ENCODE measurements at regions not wholly inside any gene's neighbourhood (a gene's known extent, or its start where the extent isn't known, plus 50 kb on each side); places are given as distances from the start of the nearest gene placed in this dataset.

DNA sequence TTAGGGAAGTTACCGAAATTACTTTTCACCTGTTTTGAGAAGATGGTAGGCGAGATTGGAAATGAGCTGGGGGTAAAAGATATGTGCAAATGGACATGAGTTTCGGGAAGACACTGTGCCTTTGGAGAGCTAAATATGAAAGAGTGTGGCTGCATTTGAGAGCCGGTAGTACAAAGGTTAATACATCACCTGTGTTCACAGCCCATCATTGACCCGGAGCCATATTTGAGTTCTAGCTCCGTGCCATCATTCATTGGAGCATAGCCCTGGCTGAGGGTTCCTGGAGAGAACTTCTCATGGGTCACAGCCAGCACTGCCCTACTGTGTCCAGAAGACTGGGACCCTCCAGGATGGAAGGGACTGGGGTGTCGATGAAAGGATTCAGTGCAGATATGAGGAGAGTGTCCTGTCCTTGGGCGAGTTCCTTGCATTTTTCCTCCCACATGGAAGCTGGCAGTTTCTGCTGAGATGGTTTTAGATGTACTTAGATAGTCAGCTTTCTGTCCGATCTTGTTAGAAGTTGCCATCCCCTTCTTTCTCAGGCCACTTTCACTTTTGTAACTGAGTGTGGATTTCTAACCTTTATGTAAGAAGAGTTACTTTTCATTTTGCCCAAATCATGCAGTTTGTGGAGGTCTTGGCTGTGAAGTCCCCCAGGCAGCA is 138.8 kb downstream of the JCAD start:
- H3K27ac ChIP-seq (ENCODE audit: low read depth in 2 of 2, low read length in 1 of 2) = no peak overlapping the region
- peak overlapping the region; percentile 28; the same call in 1 of the 2 replicates for H3K4me2 ChIP-seq
- H3K36me3 ChIP-seq (replicated peaks in 1 of 2; ENCODE audit: control insufficient read depth in 1 of 2, insufficient read depth in 2 of 2, low read length in 1 of 2) = no peaks in the 10 kb centered on the region
- no peaks in the 10 kb centered on the region for H4K20me1 ChIP-seq (ENCODE audit: insufficient read depth)
- no peaks in the 10 kb centered on the region for H3K9me2 ChIP-seq
- WGBS (ENCODE audit: low lambda C conversion rate) = 81% methylated on average over 8 of the region's 9 CpGs
- ChIA-PET POLR2A (no interaction called here), CTCF (interaction anchor here (0.7 to 1.5 kb wide), 2 partner anchors 77 to 403 kb away, joined by 3 to 5 read pairs; no protein-coding TSS in a partner anchor)
- H3F3A ChIP-seq (replicated peaks; ENCODE audit: insufficient read depth) = no peaks in the 10 kb centered on the region
- no peak overlapping the region for H3K9ac ChIP-seq
- no peak for TF ChIP-seq TEAD4 (IDR thresholded peaks at IDR 0.05; ENCODE audit: borderline replicate concordance, insufficient read depth)
- TF ChIP-seq ELF1 (IDR thresholded peaks at IDR 0.05) = no peak
- TF ChIP-seq, protein P1, sequence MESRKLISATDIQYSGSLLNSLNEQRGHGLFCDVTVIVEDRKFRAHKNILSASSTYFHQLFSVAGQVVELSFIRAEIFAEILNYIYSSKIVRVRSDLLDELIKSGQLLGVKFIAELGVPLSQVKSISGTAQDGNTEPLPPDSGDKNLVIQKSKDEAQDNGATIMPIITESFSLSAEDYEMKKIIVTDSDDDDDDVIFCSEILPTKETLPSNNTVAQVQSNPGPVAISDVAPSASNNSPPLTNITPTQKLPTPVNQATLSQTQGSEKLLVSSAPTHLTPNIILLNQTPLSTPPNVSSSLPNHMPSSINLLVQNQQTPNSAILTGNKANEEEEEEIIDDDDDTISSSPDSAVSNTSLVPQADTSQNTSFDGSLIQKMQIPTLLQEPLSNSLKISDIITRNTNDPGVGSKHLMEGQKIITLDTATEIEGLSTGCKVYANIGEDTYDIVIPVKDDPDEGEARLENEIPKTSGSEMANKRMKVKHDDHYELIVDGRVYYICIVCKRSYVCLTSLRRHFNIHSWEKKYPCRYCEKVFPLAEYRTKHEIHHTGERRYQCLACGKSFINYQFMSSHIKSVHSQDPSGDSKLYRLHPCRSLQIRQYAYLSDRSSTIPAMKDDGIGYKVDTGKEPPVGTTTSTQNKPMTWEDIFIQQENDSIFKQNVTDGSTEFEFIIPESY (IDR thresholded peaks at IDR 0.05; ENCODE audit: borderline replicate concordance, low read depth) = no peak
- TF ChIP-seq, protein P2, sequence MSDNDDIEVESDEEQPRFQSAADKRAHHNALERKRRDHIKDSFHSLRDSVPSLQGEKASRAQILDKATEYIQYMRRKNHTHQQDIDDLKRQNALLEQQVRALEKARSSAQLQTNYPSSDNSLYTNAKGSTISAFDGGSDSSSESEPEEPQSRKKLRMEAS (IDR thresholded peaks at IDR 0.05; ENCODE audit: low read depth) = no peak
- H3K4me3 ChIP-seq (ENCODE audit: low read depth in 2 of 2, low read length in 1 of 2) = no peak overlapping the region
- DNase-seq = no peak
- H3K9me3 ChIP-seq = no peaks in the 10 kb centered on the region
- H2AFZ ChIP-seq (ENCODE audit: low read depth) = no peak overlapping the region
- no peaks in the 10 kb centered on the region for H3K79me2 ChIP-seq (ENCODE audit: insufficient read depth)
- H3K4me1 ChIP-seq (ENCODE audit: control insufficient read depth in 1 of 2, insufficient read depth in 2 of 2, low read depth in 1 of 2, low read length in 1 of 2) = no peaks in the 10 kb centered on the region
- H3K27me3 ChIP-seq (ENCODE audit: insufficient read depth) = no peaks in the 10 kb centered on the region

- ChIA-PET POLR2A (no interaction called here), CTCF (no interaction called here)
- Histone ChIP-seq H3K27ac (ENCODE audit: low read depth in 2 of 2, low read length in 1 of 2) (no peak overlapping the region), H3K4me2 (no peak overlapping the region), H2AFZ (ENCODE audit: low read depth) (no peak overlapping the region), H3K79me2 (ENCODE audit: insufficient read depth) (no peaks in the 10 kb centered on the region), H3K4me1 (ENCODE audit: control insufficient read depth in 1 of 2, insufficient read depth in 2 of 2, low read depth in 1 of 2, low read length in 1 of 2) (no peaks in the 10 kb centered on the region), H3K9ac (no peak overlapping the region), H3K27me3 (ENCODE audit: insufficient read depth) (no peaks in the 10 kb centered on the region), H4K20me1 (ENCODE audit: insufficient read depth) (no peaks in the 10 kb centered on the region), H3F3A (replicated peaks; ENCODE audit: insufficient read depth) (no peaks in the 10 kb centered on the region), H3K4me3 (ENCODE audit: low read depth in 2 of 2, low read length in 1 of 2) (no peak overlapping the region), H3K9me3 (no peaks in the 10 kb centered on the region), H3K36me3 (replicated peaks in 1 of 2; ENCODE audit: control insufficient read depth in 1 of 2, insufficient read depth in 2 of 2, low read length in 1 of 2) (no peaks in the 10 kb centered on the region), H3K9me2 (no peaks in the 10 kb centered on the region)
- DNase-seq = no peak
- no peak for TF ChIP-seq SMC3 (IDR thresholded peaks at IDR 0.05; ENCODE audit: low read depth, low read length)
- TF ChIP-seq RFX5 (IDR thresholded peaks at IDR 0.05; ENCODE audit: low read length) = no peak
- no peak for TF ChIP-seq ELF1 (IDR thresholded peaks at IDR 0.05)
- TF ChIP-seq TAF1 (IDR thresholded peaks at IDR 0.05; ENCODE audit: borderline replicate concordance, low read depth, low read length) = no peak
- 0% methylated on average over 1 of the region's 3 CpGs for WGBS (ENCODE audit: low lambda C conversion rate)
These were observed 140.6 kb downstream of the JCAD start for GRCh38 chr10:29918623-29919400.

DNA sequence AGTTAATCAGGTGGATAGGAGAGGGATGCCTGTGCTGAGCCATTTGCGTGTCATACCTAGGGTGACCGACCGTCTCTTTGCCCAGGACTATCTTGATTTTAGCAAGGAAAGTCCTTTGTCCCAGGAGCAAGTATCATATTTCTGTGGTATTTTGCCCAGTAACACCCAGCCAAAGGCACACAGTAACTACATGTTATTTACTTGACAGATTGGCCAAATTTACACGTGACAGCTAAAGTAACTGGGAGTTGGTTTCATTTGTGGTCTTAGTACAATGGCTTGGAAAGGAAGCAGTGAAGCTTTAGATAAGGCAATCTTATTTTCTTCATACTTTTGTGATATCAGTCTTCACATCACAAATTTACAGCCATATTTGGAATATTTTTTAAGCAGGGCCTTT is 142.1 kb downstream of the JCAD start:
- WGBS (ENCODE audit: low lambda C conversion rate) = 94% methylated on average over 4 of the region's 4 CpGs
- Histone ChIP-seq H3K9ac (no peak overlapping the region), H3K27me3 (ENCODE audit: insufficient read depth) (no peaks in the 10 kb centered on the region), H3F3A (replicated peaks; ENCODE audit: insufficient read depth) (no peaks in the 10 kb centered on the region), H3K36me3 (replicated peaks in 1 of 2; ENCODE audit: control insufficient read depth in 1 of 2, insufficient read depth in 2 of 2, low read length in 1 of 2) (no peaks in the 10 kb centered on the region), H2AFZ (ENCODE audit: low read depth) (no peak overlapping the region), H4K20me1 (ENCODE audit: insufficient read depth) (no peaks in the 10 kb centered on the region), H3K4me3 (ENCODE audit: low read depth in 2 of 2, low read length in 1 of 2) (no peak overlapping the region), H3K9me2 (no peaks in the 10 kb centered on the region), H3K4me1 (ENCODE audit: control insufficient read depth in 1 of 2, insufficient read depth in 2 of 2, low read depth in 1 of 2, low read length in 1 of 2) (no peaks in the 10 kb centered on the region), H3K4me2 (no peak overlapping the region), H3K79me2 (ENCODE audit: insufficient read depth) (no peaks in the 10 kb centered on the region), H3K9me3 (no peaks in the 10 kb centered on the region), H3K27ac (ENCODE audit: low read depth in 2 of 2, low read length in 1 of 2) (no peak overlapping the region)
- ChIA-PET CTCF (interaction anchor here (3.7 kb wide), 1 partner anchor 81 kb away, joined by 10 read pairs; no protein-coding TSS in a partner anchor), POLR2A (no interaction called here)
- no peak for DNase-seq
- TF ChIP-seq, protein P2 (IDR thresholded peaks at IDR 0.05; ENCODE audit: low read depth) = no peak
- TF ChIP-seq SIN3A (IDR thresholded peaks at IDR 0.05; ENCODE audit: borderline replicate concordance, low read depth, low read length) (no peak), CHD2 (IDR thresholded peaks at IDR 0.05; ENCODE audit: low read length, partially characterized antibody) (no peak), REST (IDR thresholded peaks at IDR 0.05; ENCODE audit: low read depth, low read length) (no peak), YY1 (IDR thresholded peaks at IDR 0.05; ENCODE audit: low read depth) (no peak), RFX5 (IDR thresholded peaks at IDR 0.05; ENCODE audit: low read length) (no peak), NRF1 (IDR thresholded peaks at IDR 0.05; ENCODE audit: low read depth, low read length) (no peak), FOXM1 (IDR thresholded peaks at IDR 0.05; ENCODE audit: low read depth) (no peak), TCF12 (IDR thresholded peaks at IDR 0.05) (no peak)

All from SK-N-SH (cell line).